NCI-H345 treated with DMSO at 0.1 percent for 48 hours (cell line): ENCODE measurements at regions not wholly inside any gene's neighbourhood (a gene's known extent, or its start where the extent isn't known, plus 50 kb on each side); places are given as distances from the start of the nearest gene placed in this dataset.

Source experiments
- DNase-seq: peaks from one replicate; lab custom pipeline; 2025; ENCODE audit not compliant: unreplicated experiment; lab: John Stamatoyannopoulos, UW

- DNase-seq, result no peak
Measured at GRCh38 chr7:436367-437128, 83.1 kb downstream of the PDGFA start.

- DNase-seq, result no peak
Measured at GRCh38 chr7:437329-438251, 82.1 kb downstream of the PDGFA start.

DNA sequence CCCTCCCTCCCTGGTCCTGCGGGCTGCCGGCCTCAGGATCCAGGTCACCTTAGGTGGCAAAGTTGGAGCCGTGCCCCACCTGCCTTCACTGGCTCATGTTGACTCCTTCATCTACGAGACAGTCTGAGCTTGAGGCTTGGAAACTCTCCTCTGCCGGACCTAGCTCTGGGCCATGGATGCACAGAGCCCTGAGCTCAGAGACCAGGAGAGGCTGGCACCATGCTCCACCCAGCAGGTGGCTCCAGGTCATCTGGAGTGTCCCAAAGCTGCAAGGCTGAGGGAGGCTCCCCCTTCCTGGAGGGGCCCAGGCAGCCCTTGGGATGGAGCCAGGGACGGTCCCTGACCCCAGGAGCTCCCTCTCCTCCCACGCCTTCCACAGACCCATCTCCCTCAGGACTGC, 81.3 kb downstream of the PDGFA start:
- DNase-seq, result no peak

DNA sequence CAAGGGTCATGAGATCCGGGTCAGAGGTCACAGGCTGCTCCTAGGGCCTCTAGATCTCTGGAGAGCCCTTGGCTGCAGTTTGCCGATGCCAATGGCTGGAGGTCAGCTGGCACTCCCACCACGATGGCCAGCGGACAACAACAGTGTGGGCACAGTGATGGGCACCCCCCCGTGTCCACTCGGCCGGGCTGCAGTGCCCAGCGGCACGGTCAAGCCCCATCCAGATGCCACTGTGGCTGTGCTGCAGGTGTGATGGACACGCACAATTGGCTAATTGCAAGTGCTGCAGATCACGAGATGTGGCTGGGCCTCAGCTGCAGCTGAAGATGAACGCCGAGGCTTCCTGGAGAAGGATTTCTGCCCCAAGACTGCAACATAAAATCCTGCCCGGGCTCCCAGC, 80.7 kb downstream of the PDGFA start:
- no peak for DNase-seq

- DNase-seq, result no peak
Measured at GRCh38 chr7:440059-440749, 79.4 kb downstream of the PDGFA start.

DNA sequence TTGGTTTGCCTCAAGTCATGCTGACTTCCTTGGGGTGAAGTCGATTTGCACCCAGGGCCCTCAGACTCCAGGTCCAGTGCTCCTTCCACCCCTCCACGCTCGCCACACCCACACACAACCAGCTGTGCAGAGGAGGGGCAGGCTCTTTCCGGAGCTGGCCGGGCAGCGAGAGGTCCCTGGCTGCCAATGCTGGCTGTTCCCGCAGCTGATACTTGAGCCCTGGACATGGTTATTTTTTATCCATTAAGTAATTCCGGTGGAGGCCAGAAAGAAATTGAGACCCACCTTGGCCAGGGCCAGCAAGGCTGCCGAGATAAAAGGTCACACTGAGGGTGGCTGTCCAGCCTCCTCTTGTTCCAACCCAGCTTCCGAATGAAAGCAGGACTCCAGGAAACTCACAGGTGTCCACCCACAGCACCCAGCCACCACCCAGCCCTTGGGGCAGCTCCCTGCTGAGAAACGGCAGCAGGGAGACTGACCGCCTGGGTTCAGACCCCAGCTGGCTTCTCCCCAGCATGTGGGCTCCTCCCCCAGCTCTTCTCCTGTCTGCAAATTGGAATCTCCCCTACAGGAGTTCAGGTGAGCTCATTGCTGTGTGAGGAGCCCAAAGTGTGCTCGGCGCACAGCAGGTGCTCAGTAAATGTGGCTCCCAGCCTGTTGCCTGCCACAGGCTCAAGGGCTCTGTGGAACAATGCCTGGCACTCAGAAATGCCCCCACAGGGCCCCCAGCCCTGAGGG, 77.8 kb downstream of the PDGFA start:
- DNase-seq, result no peak

DNA sequence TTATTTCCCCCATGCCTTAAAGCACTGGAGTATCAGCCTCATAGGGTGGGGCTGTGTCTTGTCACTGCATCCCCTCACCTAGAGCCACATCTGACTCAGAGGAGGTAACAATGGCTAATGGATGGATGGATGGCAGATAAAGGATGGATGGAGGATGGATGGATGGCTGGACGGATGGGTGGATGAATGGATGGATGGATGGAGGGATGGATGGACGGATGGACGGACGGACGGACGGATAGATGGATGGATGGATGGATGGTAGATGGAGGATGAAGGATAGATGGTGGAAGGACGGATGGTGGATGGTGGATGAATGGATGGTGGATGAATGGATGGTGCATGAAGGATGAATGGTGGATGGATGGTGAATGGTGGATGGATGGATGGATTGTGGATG, 77.2 kb downstream of the PDGFA start:
- no peak for DNase-seq

GRCh38 chr7:443279-443833, 76.3 kb downstream of the PDGFA start:
- no peak for DNase-seq

DNA sequence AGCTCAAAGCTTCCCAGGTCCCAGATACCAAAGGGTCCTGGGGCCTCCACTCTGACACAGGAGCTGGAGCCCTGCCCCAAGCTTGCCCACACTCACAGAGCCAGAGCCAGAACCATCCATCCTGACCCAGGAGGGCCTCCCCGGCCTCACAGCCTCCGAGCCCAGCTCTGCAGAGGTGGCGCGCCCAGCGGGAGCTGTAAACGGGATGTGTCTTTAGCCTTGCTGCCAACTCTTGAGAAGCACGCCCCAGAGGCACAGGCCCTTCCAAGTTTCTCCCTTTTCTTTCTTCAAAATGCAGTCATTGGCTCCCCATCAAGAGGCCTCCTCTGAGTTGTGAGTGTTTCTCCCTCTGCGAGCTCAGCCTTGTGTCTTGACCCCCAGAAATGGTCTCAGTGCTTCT, 75.0 kb downstream of the PDGFA start:
- no peak for DNase-seq

DNA sequence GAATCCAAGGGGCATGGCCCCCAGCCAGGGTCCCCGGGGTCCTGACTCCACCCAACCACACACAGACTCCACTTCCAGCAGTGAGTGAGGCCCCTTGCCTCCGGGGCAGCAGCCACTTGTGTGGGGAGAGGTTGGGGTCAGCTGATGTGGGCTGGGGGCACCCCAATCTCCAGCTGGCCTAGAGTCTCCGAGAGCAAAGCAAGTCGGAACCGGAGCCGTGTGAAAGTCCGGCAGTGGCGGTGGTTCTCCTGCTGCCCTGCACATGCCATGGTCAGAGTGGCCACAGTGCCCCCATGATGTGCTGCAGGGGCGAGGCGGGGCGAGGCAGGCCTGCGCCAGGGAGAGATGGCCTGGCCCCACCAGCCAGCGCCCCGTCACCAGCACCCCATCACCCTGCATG, 74.6 kb downstream of the PDGFA start:
- DNase-seq, result no peak

DNA sequence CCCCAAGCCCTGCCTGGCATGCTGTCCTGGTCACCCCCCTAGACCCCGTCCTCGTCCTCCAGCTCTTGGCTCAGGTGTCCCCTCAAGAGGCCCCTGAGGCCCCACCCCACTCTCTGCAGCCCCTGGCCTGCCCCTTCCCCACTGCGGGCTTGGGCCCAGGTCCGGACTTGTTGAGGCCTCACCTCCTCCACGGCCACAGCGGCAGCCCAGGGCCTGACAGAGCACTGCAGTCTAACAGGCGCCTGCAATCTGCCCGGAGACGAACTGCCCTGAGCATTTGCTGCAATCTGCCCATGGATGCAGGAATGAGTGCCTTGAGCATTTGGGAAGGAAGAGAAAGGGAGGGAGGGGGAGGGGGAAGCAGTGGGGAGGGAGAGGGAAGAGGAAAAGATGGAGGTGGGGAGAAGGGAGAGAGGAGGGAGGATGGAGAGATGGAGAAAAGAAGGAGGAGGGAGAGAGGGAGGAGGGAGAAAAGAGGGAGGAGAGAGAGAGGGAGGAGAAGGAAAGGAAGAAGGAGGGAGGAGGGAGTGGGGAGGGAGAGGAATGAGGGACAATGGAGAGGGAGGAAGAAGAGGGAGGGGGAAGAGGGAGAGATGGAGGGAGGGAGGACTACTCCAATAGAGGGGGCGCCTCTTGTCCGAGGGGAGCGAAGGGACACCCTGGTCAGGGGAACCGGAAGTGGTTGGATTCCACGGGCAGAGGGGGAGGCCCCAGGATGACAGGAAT, 73.9 kb downstream of the PDGFA start:
- no peak for DNase-seq

- DNase-seq, result no peak
Measured at GRCh38 chr7:446289-446935, 73.2 kb downstream of the PDGFA start.
